GM18502 (cell line): ENCODE measurements at regions not wholly inside any gene's neighbourhood (a gene's known extent, or its start where the extent isn't known, plus 50 kb on each side); places are given as distances from the start of the nearest gene placed in this dataset.
"Not testable (repeated sequence)": the region's sequence is repeated elsewhere in the genome, so short reads cannot be mapped to it uniquely, and the experiment has no call there.

Source experiments
- ATAC-seq: cut with Tn5 transposase; IDR thresholded peaks from one replicate; pipeline ENCODE4 v1.9.1; 2021; ENCODE audit warnings: mild to moderate bottlenecking; ENCODE audit not compliant: unreplicated experiment, poor library complexity

DNA sequence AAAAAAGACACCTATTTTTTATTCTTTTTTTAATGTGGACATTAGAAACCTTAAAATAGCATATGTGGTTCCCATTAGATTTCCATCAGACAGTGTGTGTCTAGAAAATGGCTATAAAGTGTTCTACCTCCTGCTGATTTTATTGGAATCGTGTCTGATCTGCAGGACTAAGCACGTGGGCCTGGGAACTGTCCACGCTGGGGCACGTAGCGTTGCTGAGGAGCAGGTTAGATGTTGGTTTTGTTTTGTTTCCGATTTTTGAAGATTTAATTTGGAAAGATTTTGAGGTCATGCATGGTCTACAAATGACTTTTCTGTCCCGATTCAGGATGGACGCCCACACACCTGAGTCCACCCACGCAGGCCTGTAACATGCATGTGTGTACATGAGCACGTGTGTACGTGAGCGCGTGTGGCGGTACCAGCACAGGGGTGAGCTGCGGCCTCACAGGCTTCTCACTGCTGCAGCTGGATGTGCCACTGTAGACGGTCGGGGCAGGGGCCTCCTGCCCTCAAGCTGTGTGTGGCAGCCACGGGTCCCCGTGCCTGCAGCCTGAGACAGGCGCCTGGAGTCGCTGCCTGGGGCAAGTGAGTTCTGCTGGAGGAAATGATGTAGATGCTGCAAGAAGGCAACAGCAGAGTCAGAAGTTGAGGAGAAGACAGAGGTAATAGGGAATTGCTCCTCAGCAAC lies 99.7 kb upstream of the CTDP1 start:
- ATAC-seq = no peak

DNA sequence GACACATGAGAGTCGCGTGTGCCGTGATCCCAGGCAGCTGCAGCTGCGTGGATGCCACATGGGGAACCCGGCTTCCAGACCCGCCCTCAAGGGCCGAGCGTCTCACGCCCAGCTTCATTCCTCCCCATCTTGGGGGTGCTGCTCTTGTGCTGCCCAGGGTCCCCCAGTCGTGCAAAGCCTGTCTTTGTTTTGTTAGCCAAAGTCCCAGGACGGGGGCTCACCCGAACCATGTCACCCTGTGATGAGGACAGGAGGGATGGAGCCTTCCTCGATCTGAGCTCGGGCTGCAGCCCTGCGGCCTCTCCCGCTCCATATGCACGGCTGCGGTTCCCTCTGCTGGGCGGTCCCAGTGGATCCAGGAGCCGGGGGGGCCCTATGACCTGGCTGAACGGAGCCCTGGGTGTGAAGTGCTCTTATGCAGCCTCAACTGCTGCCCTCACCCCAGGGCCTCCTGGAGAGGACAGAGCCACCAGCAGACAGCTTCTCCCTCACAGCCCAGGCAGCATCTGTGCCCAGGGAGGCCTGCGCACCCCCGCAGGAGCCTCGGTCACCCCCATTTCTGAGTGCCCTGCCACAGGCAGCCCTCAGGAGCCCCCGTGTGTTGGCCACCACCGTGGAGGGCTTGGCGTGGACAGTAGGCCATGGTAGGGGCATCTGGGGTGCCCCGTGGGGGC lies 99.0 kb upstream of the CTDP1 start:
- ATAC-seq = no peak

DNA sequence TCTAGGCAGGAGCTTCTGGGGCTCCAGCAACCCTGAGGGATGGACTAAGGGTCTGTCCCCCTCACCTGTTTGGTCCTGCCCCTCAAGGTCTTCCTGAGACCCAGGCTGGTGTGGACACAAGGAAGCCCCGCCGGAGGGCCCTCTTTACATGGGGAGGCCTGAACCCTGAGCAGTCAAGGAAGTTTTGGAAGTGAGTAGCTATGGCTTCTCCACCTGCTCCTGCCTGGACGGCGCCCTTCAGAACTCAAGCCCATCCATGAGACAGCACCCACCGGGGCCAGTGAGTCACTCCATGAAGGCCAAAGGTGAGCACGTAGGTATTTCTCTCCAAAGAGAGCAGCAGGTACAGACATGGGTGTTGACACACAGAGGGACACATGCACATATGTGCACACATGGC lies 98.2 kb upstream of the CTDP1 start:
- ATAC-seq = no peak

DNA sequence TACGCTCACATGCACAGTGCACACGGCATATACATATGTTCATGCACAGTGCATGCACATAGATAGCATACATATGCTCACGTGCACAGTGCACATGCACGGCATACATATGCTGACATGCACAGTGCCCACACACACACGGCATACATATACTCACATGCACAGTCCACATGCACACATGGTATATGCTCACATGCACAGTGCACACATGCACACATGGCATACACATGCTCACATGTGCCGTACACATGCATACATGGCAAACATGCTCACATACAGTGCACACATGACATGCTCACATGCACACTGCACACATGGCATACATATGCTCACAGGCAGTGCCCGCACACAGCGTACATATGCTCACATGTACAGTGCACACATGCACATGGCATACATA lies 97.7 kb upstream of the CTDP1 start:
- ATAC-seq = no peak

DNA sequence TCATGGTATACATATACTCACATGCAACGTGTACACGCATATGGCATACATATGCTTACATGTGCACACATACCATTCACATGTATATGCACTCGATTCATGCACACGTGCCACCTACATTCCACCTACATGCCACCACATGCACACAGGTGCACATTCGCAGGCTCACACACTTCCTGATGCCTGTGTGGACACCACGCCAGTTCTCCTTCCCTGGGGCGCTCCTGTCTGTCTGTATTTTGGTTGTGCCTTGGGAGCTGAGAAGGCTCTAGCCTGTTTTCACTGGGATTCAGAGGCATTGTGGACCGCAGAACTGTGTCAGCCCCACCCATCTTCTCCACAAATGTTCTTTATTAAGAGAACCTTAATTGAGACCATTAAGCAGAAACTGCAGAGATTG lies 96.6 kb upstream of the CTDP1 start:
- ATAC-seq = no peak

DNA sequence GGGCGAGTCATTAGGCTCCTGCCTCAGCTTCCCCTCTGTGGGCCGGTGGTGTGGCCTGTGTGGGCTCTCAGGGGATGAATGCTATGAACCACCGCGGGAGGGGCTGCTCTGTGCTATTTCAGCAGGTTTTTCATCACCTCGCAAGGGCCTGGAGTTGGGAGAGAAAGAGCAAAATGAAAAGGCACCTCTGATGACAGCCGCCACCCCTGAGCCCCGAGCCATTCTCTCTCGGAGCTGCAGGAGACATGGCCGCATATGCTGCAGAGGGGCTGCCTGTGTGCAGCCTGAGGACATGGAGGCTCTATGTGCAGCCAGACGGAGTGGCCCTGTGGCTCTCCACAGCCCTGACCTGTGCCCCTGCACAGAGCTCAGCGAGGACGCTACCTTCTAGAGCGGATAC lies 96.2 kb upstream of the CTDP1 start:
- ATAC-seq = no peak

DNA sequence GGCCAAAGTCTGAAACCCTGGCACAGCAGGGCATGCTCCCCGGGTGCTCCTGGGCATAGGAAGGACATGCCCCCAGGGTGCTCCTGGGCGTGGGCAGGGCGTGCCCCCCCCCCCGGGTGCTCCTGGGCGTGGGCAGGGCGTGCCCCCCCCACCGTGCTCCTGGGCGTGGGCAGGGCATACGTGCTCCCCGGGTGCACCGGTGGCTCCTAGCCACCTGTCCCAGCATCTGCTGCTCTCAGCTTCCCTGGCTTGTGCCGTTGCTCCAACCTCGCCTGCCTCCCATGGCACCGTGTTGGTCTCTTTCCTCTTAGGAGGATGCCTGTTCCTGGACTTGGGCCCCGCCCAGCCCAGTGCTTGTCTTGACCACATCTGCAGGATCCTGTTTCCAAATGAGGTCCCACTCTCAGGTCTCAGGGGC lies 95.6 kb upstream of the CTDP1 start:
- ATAC-seq = no peak

DNA sequence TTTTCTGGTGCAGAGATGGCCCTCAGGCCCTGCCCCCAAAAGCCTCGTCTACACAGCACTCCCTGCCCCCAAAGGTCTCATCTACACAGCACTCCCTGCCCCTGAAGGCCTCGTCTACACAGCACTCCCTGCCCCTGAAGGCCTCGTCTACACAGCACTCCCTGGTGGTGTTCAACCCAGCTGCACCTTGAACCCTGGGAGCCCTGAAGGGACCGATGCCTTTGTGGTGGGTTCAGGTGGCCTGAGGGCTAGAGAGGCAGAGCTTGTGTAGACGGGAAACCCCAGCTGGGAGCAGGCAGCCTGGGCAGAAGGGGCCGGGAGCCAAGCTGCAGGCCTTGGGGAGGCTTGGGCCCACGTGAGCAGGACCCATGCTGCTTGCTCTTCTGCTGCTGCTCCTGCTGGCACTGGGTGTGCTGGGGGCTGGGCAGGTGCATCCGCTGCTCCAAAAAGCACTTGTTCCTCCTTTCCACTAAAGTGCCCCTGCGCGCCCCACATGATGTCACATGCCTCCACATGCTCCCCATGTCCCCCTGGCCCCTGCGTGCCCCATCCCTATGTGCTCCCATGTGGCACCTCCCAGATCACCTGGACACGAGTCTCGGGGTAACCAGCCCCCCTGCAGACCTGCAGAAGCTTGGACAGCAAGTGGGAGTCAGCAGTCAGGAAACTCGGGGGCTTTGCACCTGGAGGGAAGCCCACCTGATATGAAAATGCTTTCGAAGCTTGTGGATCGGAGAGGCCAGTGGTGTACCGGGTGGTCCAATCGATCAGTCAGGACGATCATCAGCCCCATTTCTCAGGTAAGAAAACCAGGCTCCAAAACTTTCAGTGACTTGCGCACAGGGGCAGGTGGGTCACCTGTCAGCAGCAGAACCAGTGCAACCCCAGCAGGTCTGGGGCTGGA lies 94.9 kb upstream of the CTDP1 start:
- no peak for ATAC-seq

DNA sequence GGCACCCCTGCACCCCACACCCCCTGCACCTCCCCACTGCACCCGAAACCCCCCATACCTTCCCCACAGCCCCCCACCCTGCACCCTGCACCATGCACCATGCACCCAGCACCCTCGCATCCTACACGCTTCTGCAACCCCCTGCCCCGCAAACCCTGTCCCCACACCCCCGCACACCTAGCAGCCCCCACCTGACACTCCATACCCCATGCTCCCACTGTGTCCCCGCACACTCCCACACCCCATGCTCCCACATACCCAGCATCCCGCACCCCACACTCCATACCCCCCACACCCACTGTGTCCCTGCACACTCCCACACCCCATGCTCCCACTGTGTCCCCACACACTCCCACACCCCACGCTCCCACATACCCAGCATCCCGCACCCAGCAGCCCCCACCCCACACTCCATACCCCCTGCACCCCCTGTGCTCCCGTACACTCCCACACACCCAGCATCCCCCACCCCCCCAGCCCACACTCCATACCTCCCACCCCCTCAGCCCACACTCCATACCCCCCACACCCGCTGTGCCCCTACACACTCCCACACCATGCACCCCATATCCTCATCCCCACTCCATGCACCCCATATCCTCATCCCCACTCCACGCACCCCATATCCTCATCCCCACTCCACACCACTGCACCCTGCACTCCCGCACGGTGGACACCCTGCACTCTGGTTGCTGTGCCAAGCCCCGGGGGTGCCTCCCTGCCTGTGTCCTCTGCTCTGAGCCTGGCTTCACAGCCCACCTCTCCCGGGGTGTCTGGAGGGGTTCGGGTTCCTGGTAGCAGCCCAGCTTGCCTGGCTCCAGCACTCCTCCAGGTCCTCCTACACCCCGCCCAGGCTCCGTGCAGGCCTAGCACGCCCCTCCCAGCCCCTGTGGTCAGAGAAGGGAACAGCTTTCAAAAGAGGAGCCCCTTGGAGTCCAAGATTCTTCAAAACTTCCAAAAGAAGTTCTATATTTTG lies 93.9 kb upstream of the CTDP1 start:
- ATAC-seq = no peak

DNA sequence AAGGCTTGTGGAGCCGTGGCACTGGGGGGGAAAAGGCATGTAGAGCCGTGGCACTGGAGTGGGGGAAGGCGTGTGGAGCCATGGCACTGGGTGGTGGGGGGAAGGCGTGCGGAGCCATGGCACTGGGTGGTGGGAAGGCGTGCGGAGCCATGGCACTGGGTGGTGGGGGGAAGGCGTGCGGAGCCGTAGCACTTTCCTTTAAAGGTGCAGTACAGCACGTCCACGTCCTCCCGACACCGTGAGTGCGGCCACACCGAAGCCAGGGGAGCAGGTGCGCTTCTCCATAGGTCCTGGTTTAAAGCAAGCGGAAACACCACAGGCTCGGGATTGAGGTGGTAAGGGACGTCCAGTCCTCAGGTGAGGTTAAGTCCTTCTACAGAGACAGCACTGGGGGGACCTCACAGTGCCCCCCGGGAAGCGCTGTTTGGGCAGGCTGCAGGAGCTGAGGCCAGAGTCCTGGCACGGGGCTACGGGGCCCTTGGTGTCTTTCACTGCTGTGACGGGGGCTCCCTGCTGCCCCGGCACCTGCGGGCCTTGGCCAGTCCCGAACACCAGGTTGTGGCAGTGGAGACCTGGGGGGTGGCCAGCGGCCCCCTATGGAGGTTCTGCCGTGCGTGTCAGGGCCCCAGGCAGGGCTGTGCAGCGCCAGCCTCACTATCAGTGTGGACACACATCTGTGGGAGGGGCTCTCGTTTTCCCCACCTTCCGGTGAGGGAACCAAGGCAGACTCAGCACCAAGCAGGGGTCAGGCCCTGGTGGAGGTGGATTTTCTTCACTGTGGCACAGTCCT lies 93.0 kb upstream of the CTDP1 start:
- no peak for ATAC-seq

DNA sequence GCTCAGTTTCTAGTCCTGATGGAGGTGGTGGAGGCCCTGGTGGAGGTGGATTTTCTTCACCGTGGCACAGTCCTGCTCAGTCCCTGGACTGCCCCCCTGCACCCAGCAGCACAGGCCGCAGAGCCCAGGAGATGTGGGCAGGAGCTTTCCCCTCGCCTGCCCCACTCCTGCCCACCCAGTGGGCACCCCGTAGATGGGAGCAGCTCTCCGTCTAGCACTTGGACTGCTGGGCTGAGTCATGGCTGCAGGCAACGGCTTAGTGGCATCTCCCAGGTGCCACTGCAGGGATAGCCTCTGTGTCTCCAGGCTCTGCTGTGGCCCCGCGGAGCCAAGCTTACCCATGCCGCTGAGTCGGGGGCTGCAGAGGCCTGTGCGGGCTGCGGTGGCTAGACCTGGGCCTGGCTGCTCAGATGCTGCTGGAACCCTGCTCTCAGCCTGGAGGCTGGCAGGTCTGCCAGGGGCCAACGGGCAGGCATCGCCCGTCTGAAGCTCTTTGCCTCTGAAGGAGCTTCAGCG lies 92.3 kb upstream of the CTDP1 start:
- ATAC-seq = no peak

DNA sequence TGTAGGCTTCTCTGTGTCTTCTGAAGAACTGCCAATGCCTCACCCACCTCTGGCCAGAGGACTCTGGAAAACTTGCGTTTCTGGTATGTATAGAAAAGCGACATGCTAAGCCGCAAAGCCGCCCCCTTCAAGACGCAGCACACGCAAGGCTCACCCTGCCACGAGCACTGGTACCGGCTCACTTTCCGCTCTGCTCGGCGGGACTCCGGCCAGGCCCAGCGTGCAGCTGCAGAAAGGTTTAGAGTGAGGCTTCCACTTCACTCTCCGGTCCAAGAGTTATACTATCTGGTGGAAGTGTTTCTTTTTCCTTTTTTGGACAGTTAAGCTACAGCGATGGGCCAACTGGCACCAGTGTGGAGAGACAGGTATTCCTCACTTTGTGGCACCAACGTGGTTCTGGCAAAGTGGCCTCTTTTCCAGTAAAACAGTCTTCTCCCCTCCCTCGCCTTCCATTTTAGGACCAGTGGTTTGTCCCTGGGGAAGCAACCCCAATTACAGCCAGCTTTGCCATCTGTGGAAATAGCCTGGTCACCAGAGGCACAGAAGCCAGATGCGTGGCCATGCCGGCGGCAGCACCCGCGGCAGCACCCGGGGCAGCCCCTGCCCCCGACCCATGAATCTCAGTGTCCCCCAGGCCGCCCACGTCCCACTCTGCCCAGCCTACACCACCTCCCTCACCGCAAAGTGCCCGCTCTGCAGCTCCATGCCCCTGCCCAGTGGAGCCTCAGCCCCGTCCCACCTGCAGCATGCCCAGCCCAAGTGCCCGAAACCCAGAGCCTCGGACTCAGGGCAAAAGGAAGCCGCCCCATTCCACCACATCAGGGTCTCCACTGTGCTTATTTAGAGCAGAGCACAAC lies 91.6 kb upstream of the CTDP1 start:
- ATAC-seq = no peak

DNA sequence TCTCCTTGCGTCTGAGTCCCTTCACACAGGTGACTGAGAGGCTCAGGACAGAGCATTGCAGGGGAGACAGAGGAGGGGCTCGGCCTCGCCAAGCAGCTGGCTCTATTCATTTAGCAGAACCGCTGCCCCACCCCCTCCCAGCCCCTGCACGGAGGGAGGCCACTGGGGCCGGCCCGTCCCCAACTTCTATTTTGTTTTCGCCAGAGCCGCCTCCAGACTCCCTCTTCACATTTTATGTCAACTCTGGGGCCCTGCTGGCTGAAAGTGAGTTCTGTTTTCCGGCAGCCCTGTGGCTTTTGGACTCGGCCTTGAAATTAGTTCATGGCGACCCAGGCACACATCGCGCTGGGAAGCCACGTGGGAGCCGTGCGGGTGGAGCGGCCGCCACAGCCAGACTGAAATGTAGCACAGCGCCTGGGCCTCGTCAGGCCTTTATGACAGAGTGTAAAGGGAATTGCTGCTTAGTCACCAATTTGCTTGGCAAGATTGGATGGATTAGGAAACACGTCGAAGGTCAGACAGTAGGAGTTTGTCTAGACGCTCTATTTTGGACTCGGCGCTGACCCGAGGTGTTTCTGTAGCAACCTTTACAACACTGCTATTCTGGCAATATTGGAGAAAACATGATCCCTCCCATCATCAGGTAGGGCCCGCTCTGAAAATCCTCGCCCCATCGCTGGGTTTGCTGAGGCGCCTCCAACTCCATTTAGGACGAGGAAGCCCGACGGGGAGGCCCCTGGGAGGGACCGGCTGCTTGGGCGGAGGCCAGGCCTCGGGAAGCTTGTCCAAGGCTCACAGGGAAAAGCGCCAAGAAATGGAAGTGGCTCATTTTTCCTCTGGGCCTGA lies 90.7 kb upstream of the CTDP1 start:
- ATAC-seq = no peak

DNA sequence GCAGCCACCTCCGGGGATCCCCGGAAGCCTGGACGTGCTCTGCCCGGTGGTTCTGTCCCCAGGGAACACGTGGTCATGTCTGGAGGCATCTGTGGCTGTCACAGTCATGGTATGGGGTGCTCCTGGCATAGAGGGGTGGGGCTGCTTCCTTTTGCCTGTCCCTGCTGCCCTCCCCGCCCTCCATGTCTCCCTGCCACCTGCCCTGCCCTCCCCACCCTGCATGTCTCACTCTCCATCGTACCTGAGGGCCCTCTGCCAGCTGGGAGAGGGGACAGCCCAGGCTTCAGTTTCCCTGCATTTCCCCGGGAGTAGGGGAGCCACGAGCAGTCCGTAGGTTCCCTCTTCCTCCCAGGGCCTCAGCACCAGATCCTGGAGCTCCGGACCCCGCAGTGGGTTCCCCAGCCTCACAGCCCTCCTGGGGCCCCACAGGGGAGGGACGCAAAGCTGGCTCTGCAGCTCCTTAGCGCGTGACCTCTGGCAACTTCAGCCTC lies 90.0 kb upstream of the CTDP1 start:
- no peak for ATAC-seq

DNA sequence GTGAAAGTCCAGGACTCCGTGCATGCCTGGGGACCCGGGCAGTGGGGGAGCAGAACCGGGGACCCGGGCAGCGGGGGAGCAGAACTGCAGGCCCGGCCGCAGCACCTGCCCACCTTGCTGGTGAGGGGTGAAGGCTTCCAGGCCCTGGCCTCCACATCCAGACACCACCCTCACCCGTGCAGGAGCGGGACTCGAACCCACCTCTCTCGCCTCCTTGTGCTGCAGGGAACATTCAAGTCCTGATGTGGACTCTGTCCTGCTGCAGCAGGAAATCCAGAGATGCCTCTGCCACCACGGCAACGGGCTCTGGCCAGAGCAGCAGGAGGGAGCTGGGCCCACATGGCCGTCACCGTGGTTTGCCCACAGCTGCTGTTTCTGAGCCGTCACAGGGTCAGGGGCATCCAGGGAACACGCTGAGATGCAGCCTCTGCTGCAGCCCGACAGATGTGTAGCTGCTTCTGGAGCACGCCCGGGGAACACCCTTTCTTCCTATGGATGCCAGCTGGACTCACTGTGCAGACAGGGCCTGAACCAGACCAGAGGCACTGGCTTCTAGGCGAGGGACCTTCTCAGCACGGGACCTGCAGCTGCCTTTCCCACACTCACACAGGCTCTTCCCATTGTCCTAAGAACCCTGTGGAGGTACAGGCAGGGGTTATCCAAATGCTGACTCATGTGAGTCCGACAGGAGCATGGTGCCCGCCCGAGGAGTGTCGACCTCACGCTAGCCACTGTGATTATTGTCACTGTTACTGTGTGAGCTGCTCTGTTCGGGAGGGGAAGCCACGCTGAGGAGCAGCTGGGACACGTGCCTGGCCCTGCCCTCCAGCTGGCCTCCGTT lies 89.2 kb upstream of the CTDP1 start:
- ATAC-seq = no peak

DNA sequence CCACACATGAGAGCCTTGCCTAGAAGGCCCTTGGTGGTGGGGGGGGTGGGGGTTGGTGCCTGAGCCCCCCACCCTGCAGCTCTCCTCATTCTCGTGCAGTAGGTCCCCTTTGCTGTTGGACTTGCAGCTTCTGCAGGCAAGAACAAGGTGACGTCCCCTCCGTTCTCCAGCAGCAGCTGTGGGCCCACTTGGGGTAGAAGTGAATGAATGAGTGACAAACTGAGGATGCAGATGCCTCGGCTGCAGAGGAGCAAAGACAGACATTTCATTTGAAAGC lies 88.6 kb upstream of the CTDP1 start:
- ATAC-seq = no peak

DNA sequence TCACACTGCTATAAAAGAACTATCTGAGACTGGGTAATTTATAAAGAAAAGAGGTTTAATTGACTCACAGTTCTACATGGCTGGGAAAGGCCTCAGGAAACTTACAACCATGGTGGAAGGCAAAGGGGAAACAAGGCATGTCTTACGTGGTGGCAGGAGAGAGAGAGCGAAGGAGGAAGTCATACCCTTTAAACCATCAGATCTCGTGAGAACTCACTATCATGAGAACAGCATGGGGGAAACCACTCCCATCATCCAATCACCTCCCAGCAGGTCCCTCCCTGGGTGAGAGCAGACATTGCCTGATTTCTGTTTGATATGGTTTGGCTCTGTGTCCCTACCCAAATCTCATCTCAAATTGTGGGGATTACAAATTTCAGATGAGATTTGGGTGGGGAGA lies 86.9 kb upstream of the CTDP1 start:
- ATAC-seq = not testable (repeated sequence)
